Stimulated activated CD8-positive, alpha-beta memory T cell treated with anti-CD3 and anti-CD28 coated beads, Interleukin-7, amount 100 ng/mL, for 48 hours (primary cell): ENCODE measurements at regions not wholly inside any gene's neighbourhood (a gene's known extent, or its start where the extent isn't known, plus 50 kb on each side); places are given as distances from the start of the nearest gene placed in this dataset.

Experiments used
- DNase-seq, 2 donors: peaks; one replicate each; pipeline ENCODE4 v3.0.0-alpha.2; 2020; ENCODE audit warnings: low read depth in 1 of 2; ENCODE audit errors: extremely low read depth in 1 of 2

DNA sequence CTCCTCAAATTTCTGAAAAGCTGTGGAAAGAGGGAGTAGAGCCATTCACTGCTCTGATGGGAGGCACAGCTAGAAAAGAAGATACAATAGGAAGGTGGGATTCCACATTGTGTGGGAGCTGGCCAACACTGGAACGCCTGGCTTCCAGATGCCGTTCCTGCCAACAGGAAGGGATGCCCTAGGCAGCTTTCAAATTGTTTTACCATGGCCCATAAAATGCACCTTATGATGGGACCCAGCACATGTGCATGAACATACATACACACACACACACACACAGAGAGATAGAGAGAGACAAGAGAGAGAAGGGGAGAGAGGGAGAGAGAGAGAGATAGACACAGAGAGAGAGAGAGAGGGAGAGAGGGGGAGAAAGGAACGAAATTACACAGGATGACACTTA is 86.1 kb upstream of the BZW1 start:
- no peak for DNase-seq

DNA sequence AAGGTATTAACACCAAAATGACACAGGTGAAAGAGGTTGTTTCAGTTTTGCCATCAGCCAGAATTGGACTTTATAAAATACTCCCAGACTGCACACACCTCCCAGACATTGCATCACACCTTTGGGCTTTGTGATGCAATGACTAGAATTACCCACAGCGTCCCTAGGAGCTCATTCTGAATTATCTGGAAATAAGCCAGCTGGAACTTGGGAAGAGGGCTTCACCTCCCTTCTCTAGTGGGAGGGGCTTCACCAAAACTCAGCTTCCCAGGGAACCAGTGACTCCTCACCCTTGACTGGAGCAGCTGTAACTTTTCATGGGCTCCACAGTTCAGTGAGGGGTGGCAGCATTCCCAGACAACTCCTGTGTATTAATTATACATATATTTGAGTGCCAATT is 83.1 kb upstream of the BZW1 start:
- DNase-seq, result no peak

GRCh38 chr2:200730302-200730701 is 81.4 kb upstream of the BZW1 start:
- no peak for DNase-seq

GRCh38 chr2:200730960-200731359 is 80.8 kb upstream of the BZW1 start:
- DNase-seq, result no peak

DNA sequence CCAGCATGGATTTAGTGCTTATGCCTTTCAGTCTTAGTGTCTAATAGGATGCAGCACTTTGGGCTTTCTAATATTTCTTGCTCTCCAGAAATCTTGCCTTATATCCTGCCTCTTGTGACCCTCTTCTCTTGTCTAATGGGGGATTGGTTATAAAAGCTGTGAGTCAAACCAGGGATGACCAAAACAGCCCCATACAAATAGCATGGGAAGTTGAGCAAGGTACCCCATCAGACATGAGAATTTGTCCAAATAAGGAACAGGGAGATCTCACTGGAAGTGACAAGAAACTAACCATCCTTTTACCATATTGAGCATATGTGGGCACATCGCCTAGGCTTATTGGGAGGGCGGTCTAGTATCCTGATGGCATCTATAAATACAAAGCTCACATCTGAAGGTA is 78.8 kb upstream of the BZW1 start:
- DNase-seq, result no peak

GRCh38 chr2:200733713-200734198 is 78.0 kb upstream of the BZW1 start:
- no peak for DNase-seq

- peak in 1 of 2 donors; percentile 29 for DNase-seq
These were observed 76.6 kb upstream of the BZW1 start for GRCh38 chr2:200735061-200735460.

DNA sequence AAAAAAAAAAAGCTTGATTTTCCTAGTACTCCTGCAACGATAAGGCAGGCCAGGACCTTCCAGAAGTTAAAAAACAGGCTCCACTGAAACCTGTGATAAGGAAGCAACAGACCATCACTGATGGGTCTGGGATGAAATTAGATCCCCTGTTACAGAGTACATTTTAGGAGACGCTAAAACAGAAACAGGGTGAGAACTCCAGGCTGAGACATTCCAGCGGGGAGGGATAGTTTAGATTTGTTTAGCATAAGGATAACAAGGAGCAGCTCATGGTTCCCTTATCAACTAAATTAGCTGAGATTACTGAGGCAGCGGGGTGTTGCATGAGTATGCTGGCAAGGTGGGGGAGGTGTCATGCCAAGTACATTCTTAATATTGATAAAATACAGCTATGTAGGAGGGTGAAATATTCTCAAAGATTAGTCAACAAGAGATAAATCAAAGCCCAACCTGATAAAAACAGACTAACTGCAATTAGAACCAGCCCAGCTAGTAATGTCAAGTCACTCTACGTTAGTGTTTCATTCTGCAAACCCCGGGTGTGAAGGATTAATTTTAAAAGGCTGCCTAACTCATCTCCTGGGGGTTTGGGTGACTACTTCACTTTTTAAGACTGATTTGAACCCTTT is 75.0 kb upstream of the BZW1 start:
- DNase-seq, result no peak

GRCh38 chr2:200737585-200737984 is 74.1 kb upstream of the BZW1 start:
- DNase-seq, result no peak

GRCh38 chr2:200738590-200738989 is 73.1 kb upstream of the BZW1 start:
- no peak for DNase-seq

DNA sequence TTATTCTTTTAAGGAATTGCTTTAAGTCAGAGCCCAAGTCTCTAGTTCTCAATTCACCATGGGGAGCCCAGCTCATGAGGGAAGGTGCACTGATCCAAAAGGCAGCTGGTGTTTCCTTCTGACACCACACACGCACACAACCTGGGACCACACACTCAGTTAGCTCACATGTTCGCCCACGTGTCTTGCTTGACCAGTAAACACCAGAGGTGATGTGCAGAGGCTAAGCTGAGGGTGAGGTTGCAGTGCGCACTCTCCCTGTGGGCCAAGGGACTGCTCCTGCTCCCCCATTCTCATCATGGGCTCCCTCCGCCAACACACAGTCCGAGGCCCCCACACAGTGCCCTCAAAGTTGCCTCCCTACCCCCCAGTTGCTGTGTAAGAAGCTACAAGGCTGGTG is 70.8 kb upstream of the BZW1 start:
- no peak for DNase-seq

DNA sequence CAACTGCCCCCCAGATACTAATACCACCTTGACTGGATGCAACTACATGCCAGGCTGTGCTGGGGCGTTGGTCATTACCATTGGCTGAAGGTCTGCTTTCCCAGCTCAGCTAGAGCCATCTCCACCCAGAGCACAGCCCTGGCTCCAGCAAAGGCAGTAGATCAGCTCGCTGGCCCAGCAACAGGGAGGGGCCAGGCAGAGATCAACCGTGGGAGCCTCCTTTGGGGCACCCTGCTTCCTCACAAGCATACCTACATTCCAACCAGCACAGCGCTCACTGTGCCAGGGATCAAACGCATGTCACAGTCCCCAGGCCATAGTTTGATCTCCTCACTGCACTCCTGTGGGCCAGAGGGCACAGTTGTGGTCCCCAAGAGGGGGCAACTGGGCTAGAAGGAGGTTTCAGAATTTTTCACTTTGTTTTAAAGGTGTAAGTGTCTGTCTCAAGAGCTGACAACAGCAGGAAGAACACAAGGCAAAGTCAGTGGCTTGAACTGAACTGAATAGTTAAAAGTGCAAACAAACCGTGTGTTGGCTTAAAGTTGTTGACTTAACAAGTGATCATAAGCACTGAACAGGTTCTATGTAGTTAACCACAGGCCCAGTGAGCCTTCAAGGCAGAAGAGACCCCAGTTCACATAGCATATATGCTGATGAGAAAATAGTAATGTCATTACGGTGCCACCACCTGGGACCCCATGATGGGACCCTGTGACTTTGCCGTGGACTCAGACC is 70.1 kb upstream of the BZW1 start:
- DNase-seq, result no peak

GRCh38 chr2:200742426-200742825 is 69.3 kb upstream of the BZW1 start:
- no peak for DNase-seq

DNA sequence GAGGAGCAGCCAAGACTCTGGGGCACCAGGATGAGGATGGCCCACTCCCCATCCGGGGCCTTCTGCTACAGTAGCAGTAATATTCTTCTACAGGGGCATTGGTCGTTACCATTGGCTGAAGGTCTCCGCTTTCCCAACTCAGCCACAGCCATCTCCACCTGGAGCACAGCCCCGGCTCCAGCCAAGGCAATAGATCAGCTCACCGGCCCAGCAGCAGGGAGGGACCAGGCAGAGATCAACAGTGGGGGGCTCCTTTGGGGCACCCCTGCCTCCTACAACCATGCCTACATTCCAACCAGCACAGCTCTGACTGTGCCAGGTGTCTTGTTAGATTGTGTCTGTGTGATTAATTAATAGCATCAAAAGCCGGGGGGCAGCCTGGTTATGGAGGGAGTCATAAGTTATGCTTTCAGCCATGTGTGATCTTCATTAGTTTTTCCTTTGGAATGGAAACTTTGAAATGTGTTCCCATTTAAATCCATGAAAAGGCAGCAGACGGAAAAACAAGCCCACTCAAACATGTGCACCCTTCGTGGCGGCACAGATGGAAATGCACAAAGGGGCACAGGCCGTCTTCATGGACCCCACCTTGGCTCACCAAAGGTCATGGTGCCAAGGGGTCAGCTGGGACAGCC is 68.6 kb upstream of the BZW1 start:
- no peak for DNase-seq

- DNase-seq, result no peak
These were observed 67.5 kb upstream of the BZW1 start for GRCh38 chr2:200744201-200744602.

- DNase-seq, result no peak
These were observed 65.4 kb upstream of the BZW1 start for GRCh38 chr2:200746301-200746700.

DNA sequence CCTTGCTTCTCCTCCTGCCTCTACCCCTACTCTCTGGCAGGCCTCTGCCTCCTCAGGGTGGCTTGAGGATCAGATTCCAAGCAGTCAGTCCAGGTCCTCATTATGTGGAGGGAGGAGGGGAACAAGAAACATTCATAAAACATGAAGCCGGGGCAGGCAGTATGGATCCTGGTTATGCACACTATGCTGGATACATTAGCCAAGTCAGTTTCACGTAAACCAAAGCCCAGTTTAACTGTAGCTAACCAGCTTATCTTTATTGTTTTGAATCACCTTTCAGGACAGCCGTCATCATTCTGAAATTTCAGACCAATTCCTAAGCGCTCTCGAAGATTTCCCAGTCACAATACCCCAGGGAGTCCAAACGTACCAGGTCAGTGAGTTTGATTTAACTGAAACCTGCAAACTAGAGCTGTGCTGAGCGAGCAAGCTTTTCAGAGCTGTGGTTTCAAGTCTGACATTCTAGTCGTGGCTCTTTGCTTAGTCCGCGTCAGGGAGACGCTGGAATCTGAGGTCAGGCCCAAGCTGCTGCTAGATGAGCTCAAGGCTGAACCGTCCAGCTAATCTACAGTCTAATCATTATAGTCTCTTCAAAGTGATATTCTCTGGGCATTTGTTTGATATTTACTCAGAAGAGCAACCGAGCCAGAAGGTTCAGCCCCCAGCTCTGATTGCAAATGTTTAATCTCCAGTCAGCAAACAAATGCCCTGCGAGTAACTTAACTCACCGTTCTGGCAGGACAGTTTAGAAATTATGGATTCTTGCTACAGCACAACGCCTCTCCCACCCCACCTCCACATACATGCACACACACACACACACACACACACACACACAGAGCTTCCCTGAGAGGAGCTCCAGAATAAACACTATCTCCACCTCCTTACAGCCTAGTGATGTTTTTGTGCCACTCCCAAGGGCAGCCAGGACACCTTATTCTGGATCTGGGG is 63.8 kb upstream of the BZW1 start:
- no peak for DNase-seq

DNA sequence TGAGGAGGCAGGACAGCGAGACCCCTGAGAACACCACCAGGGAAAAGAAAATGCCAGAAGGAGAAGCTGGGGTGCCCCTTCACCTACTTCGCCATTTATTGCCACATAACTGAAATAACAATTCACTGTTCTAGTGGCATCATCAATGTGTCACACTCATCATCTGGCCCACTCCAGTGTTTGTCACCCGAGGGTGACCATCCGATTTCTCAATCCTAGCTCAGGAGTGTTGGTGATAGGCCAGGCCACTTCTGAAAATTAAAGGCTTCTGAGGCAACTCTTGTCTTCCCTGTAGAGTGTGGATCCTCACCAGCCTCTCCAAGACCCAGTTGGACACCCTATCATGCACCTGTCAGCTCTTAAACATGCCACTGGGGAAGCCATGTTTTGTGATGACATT is 62.9 kb upstream of the BZW1 start:
- no peak for DNase-seq

- no peak for DNase-seq
These were observed 61.9 kb upstream of the BZW1 start for GRCh38 chr2:200749631-200750322.

GRCh38 chr2:200750323-200750910 is 61.3 kb upstream of the BZW1 start:
- no peak for DNase-seq
